SU-DHL-6 (cell line): ENCODE measurements at regions not wholly inside any gene's neighbourhood (a gene's known extent, or its start where the extent isn't known, plus 50 kb on each side); places are given as distances from the start of the nearest gene placed in this dataset.

Experiments used
- CTCF ChIP-seq: fragments of 200-600 bp; sonication (generic); IDR thresholded peaks from one replicate; pipeline ENCODE4 v1.5.1; 2017; ENCODE audit warnings: antibody characterized with exemption, mild to moderate bottlenecking, low read length, moderate library complexity; ENCODE audit not compliant: insufficient read depth, poor library complexity, severe bottlenecking
- EZH2phosphoT487 ChIP-seq: fragments of 200-600 bp; sonication (generic), shearing (Covaris generic); conservative IDR thresholded peaks from 2 replicates; pipeline ENCODE4 v1.6.1; 2018; ENCODE audit warnings: mild to moderate bottlenecking, antibody characterized with exemption, low read length, moderate library complexity, mixed read lengths

- TF ChIP-seq CTCF (no peak), EZH2phosphoT487 (no peak)
These were observed 84.1 kb upstream of the PLPP4 start for GRCh38 chr10:120372917-120373316.
